HepG2 (cell line): ENCODE measurements at regions not wholly inside any gene's neighbourhood (a gene's known extent, or its start where the extent isn't known, plus 50 kb on each side); places are given as distances from the start of the nearest gene placed in this dataset.

Experiments
- ATAC-seq: fragments of 200-7000 bp; cut with Tn5 transposase; 3 replicates; pipeline ENCODE4 v1.9.1; 2020; ENCODE audit warnings: mild to moderate bottlenecking, moderate library complexity
- BruUV-seq: library from RNA; stranded (reverse); fragments of 400-500 nt; replicated peaks from 2 replicates; lab custom pipeline; 2021; lab: Mats Ljungman, UMichigan
- CTCF ChIA-PET: fragments of 300-600 bp; formaldehyde crosslinking; extraction: SDS; loops from one replicate; lab custom pipeline; 2021; ENCODE audit warnings: low total read pairs, inconsistent platforms, low intra/inter-chr PET ratio; lab: Yijun Ruan, JAX
- POLR2A ChIA-PET: fragments of 350-600 bp; sonication (Branson Sonifier 250); formaldehyde crosslinking; loops from one replicate; lab custom pipeline; 2020; ENCODE audit warnings: antibody characterized with exemption, inconsistent platforms; lab: Yijun Ruan, JAX
- DNase-seq: peaks from one replicate; pipeline ENCODE4 v3.0.0-alpha.2; 2015; ENCODE audit warnings: low spot score
- FAIRE-seq: peaks from 3 replicates; lab custom pipeline; 2011; peaks lifted over from hg19 to GRCh38; lab: Jason Lieb, UNC
- H2AFZ ChIP-seq: one replicate; pipeline ENCODE4 v1.6.1; 2011; ENCODE audit warnings: low read length, inconsistent platforms
- H3K27ac ChIP-seq: fragments of 300-600 bp; 3 replicates; pipeline ENCODE4 v1.8.0; 2011; ENCODE audit warnings: mixed run types, mild to moderate bottlenecking, mixed read lengths, low read length, inconsistent platforms; ENCODE audit not compliant: insufficient read depth; ENCODE audit errors: extremely low read length
- H3K27me3 ChIP-seq, 2 experiments: fragments of 200-600 bp in 1 of 2; 2 replicates in 1 of 2; 3 replicates in 1 of 2; pipeline versions ENCODE4 v1.6.0 to v1.8.0; 2011; ENCODE audit warnings: low read length in 2 of 2, mild to moderate bottlenecking in 2 of 2, moderate library complexity in 2 of 2, inconsistent platforms in 1 of 2; ENCODE audit not compliant: insufficient read depth in 2 of 2, control insufficient read depth in 1 of 2
- H3K36me3 ChIP-seq, 2 experiments: fragments of 200-600 bp in 1 of 2; replicated peaks in 1 of 2; 2 replicates in 1 of 2; 3 replicates in 1 of 2; pipeline versions ENCODE4 v1.5.1 to v1.8.0; 2011; ENCODE audit warnings: low read length in 2 of 2, inconsistent platforms in 1 of 2; ENCODE audit not compliant: insufficient read depth in 2 of 2, control insufficient read depth in 1 of 2
- H3K4me1 ChIP-seq: 2 replicates; pipeline ENCODE4 v1.5.1; 2012; ENCODE audit warnings: low read length, inconsistent platforms; ENCODE audit not compliant: insufficient read depth
- H3K4me2 ChIP-seq: 2 replicates; pipeline ENCODE4 v1.6.0; 2011; ENCODE audit warnings: low read depth, low read length, inconsistent platforms
- H3K4me3 ChIP-seq, 3 experiments: fragments of 200-600 bp in 1 of 3; sonication (generic), shearing (Covaris generic) in 1 of 3; replicated peaks in 1 of 3; 2 replicates each; pipeline ENCODE4 v1.5.1; 2011 to 2016; ENCODE audit warnings: low read length in 3 of 3, inconsistent platforms in 2 of 3, low read depth in 2 of 3, mild to moderate bottlenecking in 2 of 3, control low read depth in 1 of 3, mixed read lengths in 1 of 3; ENCODE audit not compliant: insufficient read depth in 1 of 3
- H3K79me2 ChIP-seq: one replicate; pipeline ENCODE4 v1.6.1; 2011; ENCODE audit warnings: low read length, inconsistent platforms; ENCODE audit not compliant: insufficient read depth
- H3K9ac ChIP-seq: 2 replicates; pipeline ENCODE4 v1.6.0; 2011; ENCODE audit warnings: mild to moderate bottlenecking, low read depth, low read length, inconsistent platforms; ENCODE audit not compliant: insufficient read depth
- H3K9me3 ChIP-seq: 2 replicates; pipeline ENCODE4 v1.5.1; 2012; ENCODE audit warnings: mild to moderate bottlenecking, low read length
- H4K20me1 ChIP-seq: 2 replicates; pipeline ENCODE4 v1.6.0; 2011; ENCODE audit warnings: inconsistent platforms, mild to moderate bottlenecking, low read length, moderate library complexity; ENCODE audit not compliant: insufficient read depth
- DMAP1 ChIP-seq: IDR thresholded peaks from 2 replicates; pipeline ENCODE4 v1.6.1; 2016
- EEA1 ChIP-seq: sonication (generic); formaldehyde crosslinking; IDR thresholded peaks from 2 replicates; pipeline ENCODE4 v1.5.1; 2020; ENCODE audit warnings: mild to moderate bottlenecking, missing genetic modification reagents, borderline replicate concordance
- ISL2 ChIP-seq: sonication (generic); formaldehyde crosslinking; IDR thresholded peaks from 2 replicates; pipeline ENCODE4 v1.5.0; 2020; ENCODE audit warnings: missing genetic modification reagents
- ZNF367 ChIP-seq: sonication (generic); formaldehyde crosslinking; IDR thresholded peaks from 2 replicates; pipeline ENCODE4 v1.4.0; 2020; ENCODE audit warnings: missing genetic modification reagents, borderline replicate concordance
- ZNF547 ChIP-seq: sonication (generic); formaldehyde crosslinking; IDR thresholded peaks from 2 replicates; pipeline ENCODE4 v1.5.1; 2020; ENCODE audit warnings: mild to moderate bottlenecking, missing genetic modification reagents
- WGBS: methylation state at CpG from one replicate; pipeline ENCODE4 v1.1.6; 2017; ENCODE audit warnings: low lambda C conversion rate; 5-methylcytosine and 5-hydroxymethylcytosine counted together
- in situ Hi-C: cut with HindIII; loops from 2 replicates; pipeline ENCODE4 v1.10.0; 2017; ENCODE audit warnings: low pct_unique_long_range_greater_than_20kb; ENCODE audit not compliant: extremely low pct_ligation_motif_present
- intact Hi-C: fragments of 100-400 bp; cut with micrococcal nuclease; formaldehyde crosslinking; loops from one replicate; pipeline ENCODE4 v1.10.0; 2022; ENCODE audit not compliant: unreplicated experiment
- TF ChIP-seq, protein P1 (sequence below): sonication (generic); formaldehyde crosslinking; IDR thresholded peaks from 2 replicates; pipeline ENCODE4 v1.5.0; 2020; ENCODE audit warnings: missing genetic modification reagents
- TF ChIP-seq, protein P2 (sequence below): sonication (generic); formaldehyde crosslinking; IDR thresholded peaks from 2 replicates; pipeline ENCODE4 v1.4.0; 2020; ENCODE audit warnings: missing genetic modification reagents
- TF ChIP-seq, protein P3 (sequence below): sonication (generic); formaldehyde crosslinking; IDR thresholded peaks from 2 replicates; pipeline ENCODE4 v1.8.1; 2023; ENCODE audit warnings: mild to moderate bottlenecking, moderate library complexity, missing genetic modification reagents
- TF ChIP-seq, protein P4 (sequence below): IDR thresholded peaks from 2 replicates; pipeline ENCODE4 v1.6.1; 2018; ENCODE audit warnings: missing genetic modification reagents

DNA sequence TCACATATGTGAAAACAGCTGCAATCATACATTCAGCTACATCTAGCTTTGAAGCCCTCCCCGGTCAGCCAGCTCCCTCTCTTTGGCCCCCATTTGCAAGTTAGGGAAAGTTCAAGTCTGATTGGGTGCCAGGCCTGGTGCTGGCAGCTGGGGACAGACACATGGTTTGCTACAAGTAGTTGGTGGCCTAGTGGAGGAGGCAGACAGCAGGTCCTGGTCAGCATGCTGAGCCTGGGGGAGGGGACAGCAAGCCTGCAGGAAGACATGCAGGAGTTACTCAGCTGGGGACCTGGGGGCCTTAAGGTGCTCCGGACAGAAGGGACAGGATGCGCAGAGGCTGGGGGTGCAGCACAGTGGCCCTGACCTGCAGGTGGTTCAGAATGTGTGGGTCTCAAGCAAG is 956.9 kb upstream of the ZNF722 start:
- H3K79me2 ChIP-seq = no peaks in the 10 kb centered on the region
- peaks cover 98% of the 10 kb centered on the region for H3K9me3 ChIP-seq
- H3K4me3 ChIP-seq = no peak overlapping the region
- no peaks in the 10 kb centered on the region for H3K4me1 ChIP-seq
- TF ChIP-seq, protein P1, sequence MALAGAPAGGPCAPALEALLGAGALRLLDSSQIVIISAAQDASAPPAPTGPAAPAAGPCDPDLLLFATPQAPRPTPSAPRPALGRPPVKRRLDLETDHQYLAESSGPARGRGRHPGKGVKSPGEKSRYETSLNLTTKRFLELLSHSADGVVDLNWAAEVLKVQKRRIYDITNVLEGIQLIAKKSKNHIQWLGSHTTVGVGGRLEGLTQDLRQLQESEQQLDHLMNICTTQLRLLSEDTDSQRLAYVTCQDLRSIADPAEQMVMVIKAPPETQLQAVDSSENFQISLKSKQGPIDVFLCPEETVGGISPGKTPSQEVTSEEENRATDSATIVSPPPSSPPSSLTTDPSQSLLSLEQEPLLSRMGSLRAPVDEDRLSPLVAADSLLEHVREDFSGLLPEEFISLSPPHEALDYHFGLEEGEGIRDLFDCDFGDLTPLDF (CRISPR knock-in tag) = no peak
- TF ChIP-seq, protein P2, sequence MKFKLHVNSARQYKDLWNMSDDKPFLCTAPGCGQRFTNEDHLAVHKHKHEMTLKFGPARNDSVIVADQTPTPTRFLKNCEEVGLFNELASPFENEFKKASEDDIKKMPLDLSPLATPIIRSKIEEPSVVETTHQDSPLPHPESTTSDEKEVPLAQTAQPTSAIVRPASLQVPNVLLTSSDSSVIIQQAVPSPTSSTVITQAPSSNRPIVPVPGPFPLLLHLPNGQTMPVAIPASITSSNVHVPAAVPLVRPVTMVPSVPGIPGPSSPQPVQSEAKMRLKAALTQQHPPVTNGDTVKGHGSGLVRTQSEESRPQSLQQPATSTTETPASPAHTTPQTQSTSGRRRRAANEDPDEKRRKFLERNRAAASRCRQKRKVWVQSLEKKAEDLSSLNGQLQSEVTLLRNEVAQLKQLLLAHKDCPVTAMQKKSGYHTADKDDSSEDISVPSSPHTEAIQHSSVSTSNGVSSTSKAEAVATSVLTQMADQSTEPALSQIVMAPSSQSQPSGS (CRISPR knock-in tag) = no peak
- TF ChIP-seq EEA1 (CRISPR knock-in tag) (no peak), ISL2 (CRISPR knock-in tag) (no peak), DMAP1 (CRISPR knock-in tag) (no peak), ZNF547 (CRISPR knock-in tag) (no peak), ZNF367 (CRISPR knock-in tag) (no peak)
- TF ChIP-seq, protein P3, sequence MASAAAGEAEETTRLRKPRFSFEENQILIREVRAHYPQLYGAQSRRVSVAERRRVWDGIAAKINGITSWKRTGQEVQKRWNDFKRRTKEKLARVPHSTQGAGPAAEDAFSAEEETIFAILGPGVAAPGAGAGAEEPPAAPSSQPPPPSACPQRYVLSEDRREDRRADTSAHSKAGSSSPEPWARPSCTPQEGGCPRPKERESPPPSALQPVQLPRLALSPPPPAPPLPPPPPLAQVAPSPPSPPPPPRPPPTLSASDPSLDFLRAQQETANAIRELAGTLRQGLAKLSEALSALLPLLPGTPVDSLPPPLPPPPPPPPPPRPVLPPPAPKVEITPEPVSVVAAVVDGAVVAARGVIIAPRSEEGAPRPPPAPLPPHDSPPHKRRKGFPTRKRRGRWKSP (CRISPR knock-in tag) = no peak
- TF ChIP-seq, protein P4, sequence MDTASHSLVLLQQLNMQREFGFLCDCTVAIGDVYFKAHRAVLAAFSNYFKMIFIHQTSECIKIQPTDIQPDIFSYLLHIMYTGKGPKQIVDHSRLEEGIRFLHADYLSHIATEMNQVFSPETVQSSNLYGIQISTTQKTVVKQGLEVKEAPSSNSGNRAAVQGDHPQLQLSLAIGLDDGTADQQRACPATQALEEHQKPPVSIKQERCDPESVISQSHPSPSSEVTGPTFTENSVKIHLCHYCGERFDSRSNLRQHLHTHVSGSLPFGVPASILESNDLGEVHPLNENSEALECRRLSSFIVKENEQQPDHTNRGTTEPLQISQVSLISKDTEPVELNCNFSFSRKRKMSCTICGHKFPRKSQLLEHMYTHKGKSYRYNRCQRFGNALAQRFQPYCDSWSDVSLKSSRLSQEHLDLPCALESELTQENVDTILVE (CRISPR knock-in tag) = no peak
- FAIRE-seq (no peak), DNase-seq (no peak), ATAC-seq (no peak)
- no peaks in the 10 kb centered on the region for H3K27me3 ChIP-seq
- no peak overlapping the region for H3K4me2 ChIP-seq
- H3K36me3 ChIP-seq = no peaks in the 10 kb centered on the region
- no peaks in the 10 kb centered on the region for H4K20me1 ChIP-seq
- in situ Hi-C loops (no loop called here), intact Hi-C loops (no loop called here)
- ChIA-PET CTCF (no interaction called here), POLR2A (no interaction called here)
- H2AFZ ChIP-seq = no peak overlapping the region
- 59% methylated on average over 3 of the region's 3 CpGs for WGBS
- H3K9ac ChIP-seq = no peak overlapping the region
- no TSS peak for BruUV-seq
- no peak overlapping the region for H3K27ac ChIP-seq
